Adrenal gland (tissue), 9 donors: ENCODE measurements at regions not wholly inside any gene's neighbourhood (a gene's known extent, or its start where the extent isn't known, plus 50 kb on each side); places are given as distances from the start of the nearest gene placed in this dataset.
"Not testable (repeated sequence)": the region's sequence is repeated elsewhere in the genome, so short reads cannot be mapped to it uniquely, and the experiment has no call there.

Experiments used
- DNase-seq, 7 donors: peaks; one replicate each; pipeline ENCODE4 v3.0.0-alpha.2; 2019 to 2020
- H3K27ac ChIP-seq, 5 donors: fragments of 200-600 bp; sonication (generic) in 4 of 5; 1 replicate in 3 of 5; 2 replicates in 2 of 5; pipeline versions ENCODE4 v1.5.1 to v1.8.0; 2016 to 2020; ENCODE audit warnings: mild to moderate bottlenecking in 1 of 5
- H3K27me3 ChIP-seq: fragments of 200-600 bp; 2 replicates; pipeline ENCODE4 v1.8.0; 2021
- H3K36me3 ChIP-seq, 2 donors: fragments of 200-600 bp; replicated peaks in 1 of 2; 1 replicate in 1 of 2; 2 replicates in 1 of 2; pipeline versions ENCODE4 v1.5.1 to v1.8.0; 2018 to 2022
- H3K4me1 ChIP-seq, 2 donors: fragments of 200-600 bp; replicated peaks in 1 of 2; 1 replicate in 1 of 2; 2 replicates in 1 of 2; pipeline versions ENCODE4 v1.5.1 to v1.8.0; 2018 to 2021
- H3K4me3 ChIP-seq, 4 donors: fragments of 200-600 bp; sonication (generic) in 3 of 4; one replicate each; pipeline ENCODE4 v1.5.1; 2016 to 2018
- H3K9me3 ChIP-seq, 3 donors: fragments of 200-600 bp; sonication (generic) in 1 of 3; replicated peaks in 1 of 3; 1 replicate in 2 of 3; 2 replicates in 1 of 3; pipeline versions ENCODE4 v1.5.1 to v1.8.0; 2016 to 2021
- POLR2A ChIP-seq, 2 donors: fragments of 450-650 bp; IDR thresholded peaks; one replicate each; pipeline ENCODE4 v1.6.1; 2017; ENCODE audit warnings: antibody characterized with exemption in 2 of 2, mild to moderate bottlenecking in 2 of 2, moderate library complexity in 1 of 2
- WGBS, 4 donors: extraction: QIAGEN DNeasy Blood & Tissue Kit in 2 of 4; methylation state at CpG; one replicate each; pipeline versions ENCODE4 v1.1.5 to v1.1.7; 2013 to 2017; 5-methylcytosine and 5-hydroxymethylcytosine counted together
- intact Hi-C, 2 donors: fragments of 100-400 bp; cut with DNase I; formaldehyde crosslinking; loops; one replicate each; pipeline versions ENCODE4 v1.14.1 to v1.15.0; 2022 to 2023
- TF ChIP-seq, protein P1 (sequence below), 6 experiments: fragments of 450-650 bp in 4 of 6; fragments of 200-600 bp in 2 of 6; sonication (generic) in 1 of 6; IDR thresholded peaks; 1 replicate in 5 of 6; 2 replicates in 1 of 6; pipeline versions ENCODE4 v1.5.1 to v1.8.0; 2016 to 2021; ENCODE audit warnings: antibody characterized with exemption in 6 of 6, mild to moderate bottlenecking in 2 of 6, moderate library complexity in 1 of 6
- donor health status: healthy with polysubstance abuse.
- donor health status: Bipolar disorder and iron deficiency.
- donor health status: DM: yes; HTN: yes; CAD: no.
- donor health status: DM: no; HTN: no; CAD: no.
- donor health status: DM: no; HTN: no; CAD: no.

DNA sequence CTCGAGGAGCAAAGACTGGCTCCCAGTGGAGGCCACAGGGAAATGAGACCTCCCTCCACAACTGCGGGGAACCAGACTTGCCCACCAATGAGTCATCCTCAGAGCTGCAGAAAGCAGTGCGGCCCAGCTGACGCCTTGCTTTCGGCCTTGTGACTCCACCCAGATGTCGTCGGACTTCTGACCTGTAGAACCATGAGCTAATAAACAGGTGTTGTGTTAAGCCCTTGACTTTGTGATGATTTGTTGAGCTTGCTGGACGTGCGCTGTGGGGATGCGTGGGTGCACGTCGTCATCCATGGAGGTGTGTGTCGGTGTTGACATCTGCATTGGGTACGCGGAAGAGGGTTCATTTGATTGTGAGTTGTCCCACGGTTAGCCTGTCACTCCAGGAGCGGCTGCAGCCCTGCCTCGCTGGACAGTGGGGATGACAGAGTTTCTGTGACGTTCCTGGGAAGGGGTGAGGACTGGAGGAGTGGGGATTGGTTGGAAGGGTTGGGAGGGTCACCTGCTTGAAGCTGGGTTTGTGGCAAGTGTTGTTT is 154.1 kb downstream of the SH3BP4 start:
- no peak overlapping the region for H3K4me3 ChIP-seq
- TF ChIP-seq, protein P1, sequence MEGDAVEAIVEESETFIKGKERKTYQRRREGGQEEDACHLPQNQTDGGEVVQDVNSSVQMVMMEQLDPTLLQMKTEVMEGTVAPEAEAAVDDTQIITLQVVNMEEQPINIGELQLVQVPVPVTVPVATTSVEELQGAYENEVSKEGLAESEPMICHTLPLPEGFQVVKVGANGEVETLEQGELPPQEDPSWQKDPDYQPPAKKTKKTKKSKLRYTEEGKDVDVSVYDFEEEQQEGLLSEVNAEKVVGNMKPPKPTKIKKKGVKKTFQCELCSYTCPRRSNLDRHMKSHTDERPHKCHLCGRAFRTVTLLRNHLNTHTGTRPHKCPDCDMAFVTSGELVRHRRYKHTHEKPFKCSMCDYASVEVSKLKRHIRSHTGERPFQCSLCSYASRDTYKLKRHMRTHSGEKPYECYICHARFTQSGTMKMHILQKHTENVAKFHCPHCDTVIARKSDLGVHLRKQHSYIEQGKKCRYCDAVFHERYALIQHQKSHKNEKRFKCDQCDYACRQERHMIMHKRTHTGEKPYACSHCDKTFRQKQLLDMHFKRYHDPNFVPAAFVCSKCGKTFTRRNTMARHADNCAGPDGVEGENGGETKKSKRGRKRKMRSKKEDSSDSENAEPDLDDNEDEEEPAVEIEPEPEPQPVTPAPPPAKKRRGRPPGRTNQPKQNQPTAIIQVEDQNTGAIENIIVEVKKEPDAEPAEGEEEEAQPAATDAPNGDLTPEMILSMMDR (IDR thresholded peaks at IDR 0.05) = no peak
- TF ChIP-seq POLR2A (IDR thresholded peaks at IDR 0.05) = no peak
- no peak overlapping the region for H3K27ac ChIP-seq
- intact Hi-C loops = loop anchor here (5.0 kb wide), 1 partner anchor 559 kb away; no protein-coding TSS in a partner anchor
- H3K9me3 ChIP-seq = no peaks in the 10 kb centered on the region
- no peaks in the 10 kb centered on the region for H3K36me3 ChIP-seq
- no peaks in the 10 kb centered on the region for H3K27me3 ChIP-seq
- no peak for DNase-seq
- 89 to 96% (median 92%) methylated on average over 11 to 19 of the region's 19 CpGs for WGBS, 4 donors
- H3K4me1 ChIP-seq = no peaks in the 10 kb centered on the region

DNA sequence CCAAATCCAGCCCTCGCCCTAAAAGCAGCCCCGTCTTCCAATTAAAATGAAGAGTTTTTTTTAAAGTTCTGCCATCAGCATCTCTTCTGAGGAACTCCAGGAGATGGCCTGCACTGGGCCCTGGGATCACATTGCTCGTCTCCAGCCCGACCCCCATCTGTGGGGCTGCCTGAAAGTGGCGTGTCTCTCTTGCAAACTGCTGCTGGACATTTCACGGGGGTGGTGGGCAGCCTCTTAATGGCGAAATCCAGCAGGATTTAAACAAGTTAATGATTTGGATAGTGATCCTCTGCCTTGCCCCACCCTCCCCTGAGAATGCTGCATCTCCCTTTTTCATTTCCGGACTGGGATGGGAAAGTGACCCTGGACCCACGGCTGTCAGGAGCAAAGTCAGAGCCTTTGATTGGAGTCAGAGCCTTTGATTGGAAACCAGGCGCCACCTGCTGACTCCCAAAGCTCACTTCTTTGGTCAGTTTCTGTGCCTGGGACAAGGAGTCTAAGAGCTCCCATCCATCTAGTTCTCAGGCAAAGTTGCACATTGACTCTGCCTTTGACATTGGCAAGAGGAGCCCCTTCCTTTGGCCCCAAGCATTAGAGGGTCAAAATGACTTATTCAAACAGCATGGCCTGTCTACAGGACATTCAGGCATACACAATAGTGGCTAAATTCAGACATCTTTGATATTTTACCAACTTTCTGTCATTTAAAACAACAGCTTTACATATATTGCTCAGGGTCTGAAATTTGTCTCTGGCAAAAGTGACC is 155.2 kb downstream of the SH3BP4 start:
- Histone ChIP-seq H3K4me3 (no peak overlapping the region), H3K27me3 (no peaks in the 10 kb centered on the region), H3K36me3 (no peaks in the 10 kb centered on the region), H3K4me1 (no peaks in the 10 kb centered on the region), H3K9me3 (no peaks in the 10 kb centered on the region), H3K27ac (no peak overlapping the region)
- DNase-seq = peak; percentile 51 to 87 (median 65)
- intact Hi-C loops = loop anchor here (5.0 kb wide), 1 partner anchor 560 kb away; no protein-coding TSS in a partner anchor
- TF ChIP-seq, protein P1 (IDR thresholded peaks at IDR 0.05) = peak; percentile 32 to 71 (median 64)
- TF ChIP-seq POLR2A (IDR thresholded peaks at IDR 0.05) = no peak
- WGBS, 4 donors = 54 to 59% (median 55%) methylated on average over 10 of the region's 10 CpGs

DNA sequence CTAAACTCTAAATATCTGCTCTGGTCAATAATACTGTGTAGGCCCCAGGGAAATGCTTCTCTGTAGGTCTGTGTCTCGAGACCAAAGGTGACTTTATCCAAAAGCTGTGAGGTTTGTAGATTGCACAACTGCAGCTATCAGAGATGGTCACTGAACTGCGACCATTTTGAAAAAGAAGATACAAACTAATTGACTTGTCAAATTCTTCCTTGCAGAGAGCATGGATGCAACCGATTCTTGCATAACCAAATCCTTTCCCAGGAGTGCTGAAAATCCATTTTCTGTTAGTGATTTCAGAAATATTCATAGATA is 155.8 kb downstream of the SH3BP4 start:
- no peak for TF ChIP-seq POLR2A (IDR thresholded peaks at IDR 0.05)
- TF ChIP-seq, protein P1 (IDR thresholded peaks at IDR 0.05) = no peak
- intact Hi-C loops = loop anchor here (5.0 kb wide), 1 partner anchor 560 kb away; no protein-coding TSS in a partner anchor
- no peak for DNase-seq
- Histone ChIP-seq H3K27ac (no peak overlapping the region), H3K4me1 (no peaks in the 10 kb centered on the region), H3K36me3 (no peaks in the 10 kb centered on the region), H3K27me3 (no peaks in the 10 kb centered on the region), H3K9me3 (no peaks in the 10 kb centered on the region), H3K4me3 (no peak overlapping the region)
- WGBS, 4 donors = 77 to 80% (median 79%) methylated on average over 3 of the region's 3 CpGs

DNA sequence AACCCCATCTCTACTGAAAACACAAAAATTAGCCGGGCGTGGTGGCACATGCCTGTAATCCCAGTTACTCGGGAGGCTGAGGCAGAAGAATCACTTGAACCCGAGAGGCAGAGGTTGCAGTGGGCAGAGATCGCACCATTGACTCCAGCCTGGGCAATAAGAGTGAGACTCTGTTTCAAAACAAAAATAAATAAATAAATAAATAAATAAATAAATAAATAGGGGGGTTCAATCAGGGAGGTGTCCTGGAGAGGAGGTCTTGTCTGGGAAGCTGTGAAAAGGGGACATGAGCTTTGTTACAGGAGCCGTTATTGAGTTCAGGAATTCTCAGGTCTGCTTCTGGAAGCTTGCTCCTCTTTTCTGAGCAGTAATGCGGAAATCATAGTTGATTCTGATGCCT is 157.7 kb downstream of the SH3BP4 start:
- not testable (repeated sequence) for H3K27ac ChIP-seq, H3K4me3 ChIP-seq, DNase-seq, H3K4me1 ChIP-seq, H3K36me3 ChIP-seq, H3K27me3 ChIP-seq, H3K9me3 ChIP-seq
- intact Hi-C loops = loop anchor here (5.0 kb wide), 1 partner anchor 562 kb away; no protein-coding TSS in a partner anchor
- 86 to 96% (median 89%) methylated on average over 7 of the region's 7 CpGs for WGBS, 4 donors

DNA sequence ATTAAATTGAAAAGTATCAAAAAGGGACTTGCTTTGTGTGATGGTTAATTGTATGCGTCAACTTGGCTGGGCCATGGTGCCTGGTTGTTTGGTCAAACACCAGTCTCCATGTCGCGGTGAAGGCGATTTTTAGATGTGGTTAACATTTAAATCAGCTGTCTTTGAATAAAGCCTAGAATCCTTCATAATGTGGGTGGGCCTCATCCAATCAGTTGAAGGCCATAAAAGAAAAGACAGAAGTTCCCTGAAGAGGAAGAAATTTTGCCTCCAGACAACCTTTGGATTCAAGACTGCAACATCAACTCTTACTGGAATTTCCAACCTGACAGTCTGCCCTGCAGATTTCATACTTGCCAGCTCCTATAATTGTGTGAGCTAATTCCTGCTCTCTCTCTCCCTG is 160.5 kb downstream of the SH3BP4 start:
- DNase-seq = no peak
- H3K4me1 ChIP-seq = no peaks in the 10 kb centered on the region
- H3K27ac ChIP-seq = no peak overlapping the region
- H3K4me3 ChIP-seq = no peak overlapping the region
- WGBS, 4 donors = 79 to 92% (median 88%) methylated on average over 4 of the region's 4 CpGs
- TF ChIP-seq POLR2A (IDR thresholded peaks at IDR 0.05) = no peak
- TF ChIP-seq, protein P1 (IDR thresholded peaks at IDR 0.05) = no peak
- H3K36me3 ChIP-seq = no peaks in the 10 kb centered on the region
- H3K9me3 ChIP-seq = no peaks in the 10 kb centered on the region
- intact Hi-C loops = no loop called here
- H3K27me3 ChIP-seq = no peaks in the 10 kb centered on the region
